Ectodermal cell (in vitro differentiated cells): ENCODE measurements at regions not wholly inside any gene's neighbourhood (a gene's known extent, or its start where the extent isn't known, plus 50 kb on each side); places are given as distances from the start of the nearest gene placed in this dataset.
"Not testable (repeated sequence)": the region's sequence is repeated elsewhere in the genome, so short reads cannot be mapped to it uniquely, and the experiment has no call there.

Source experiments
- H3K27ac ChIP-seq: 2 replicates; pipeline ENCODE4 v1.7.0; 2013; ENCODE audit warnings: mild to moderate bottlenecking, low read depth, low read length; ENCODE audit not compliant: insufficient read depth, poor library complexity, severe bottlenecking
- H3K27me3 ChIP-seq: 2 replicates; pipeline ENCODE4 v1.7.0; 2013; ENCODE audit warnings: mild to moderate bottlenecking, low read length; ENCODE audit not compliant: insufficient read depth, control insufficient read depth, poor library complexity, severe bottlenecking
- H3K36me3 ChIP-seq: one replicate; pipeline ENCODE4 v1.7.0; 2013; ENCODE audit warnings: low read length; ENCODE audit not compliant: control insufficient read depth, insufficient read depth
- H3K4me1 ChIP-seq: one replicate; pipeline ENCODE4 v1.7.0; 2013; ENCODE audit warnings: low read length; ENCODE audit not compliant: control insufficient read depth, insufficient read depth
- H3K4me3 ChIP-seq: 2 replicates; pipeline ENCODE4 v1.7.0; 2013; ENCODE audit warnings: low read depth, low read length, control low read depth; ENCODE audit not compliant: insufficient read depth
- H3K9me3 ChIP-seq: 2 replicates; pipeline ENCODE4 v1.7.0; 2013; ENCODE audit warnings: mild to moderate bottlenecking, low read length, moderate library complexity; ENCODE audit not compliant: control insufficient read depth
- WGBS, 2 experiments: methylation state at CpG; one replicate each; pipeline ENCODE4 v1.1.7; 2013; ENCODE audit warnings: missing lambda C conversion rate in 2 of 2; 5-methylcytosine and 5-hydroxymethylcytosine counted together

DNA sequence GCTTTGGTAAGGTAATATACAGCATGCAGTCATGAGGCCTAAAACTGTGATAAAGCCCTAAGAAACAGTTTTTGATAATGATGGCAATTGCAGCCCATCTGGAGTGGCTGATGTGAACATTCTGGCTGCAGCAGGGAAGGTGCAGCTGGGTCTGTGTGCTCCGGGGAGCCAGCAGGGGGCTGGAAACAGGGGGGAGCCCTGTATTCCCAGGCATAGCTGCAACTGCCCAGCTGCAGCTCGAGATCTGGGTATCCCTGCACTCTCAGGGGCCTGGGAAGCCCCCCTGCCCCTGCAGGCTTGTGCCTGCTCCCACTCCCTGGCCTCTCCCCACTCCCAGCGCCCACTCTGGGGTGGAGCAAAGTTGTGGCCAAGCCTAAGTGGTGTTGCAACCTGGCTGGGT lies 95.6 kb downstream of the RRAGB start:
- no peaks in the 10 kb centered on the region for H3K9me3 ChIP-seq
- H3K4me3 ChIP-seq, result no peak overlapping the region
- 72 to 80% methylated on average over 3 of the region's 3 CpGs for WGBS, 2 experiments
- H3K27ac ChIP-seq, result no peak overlapping the region
- no peaks in the 10 kb centered on the region for H3K4me1 ChIP-seq
- H3K36me3 ChIP-seq, result no peaks in the 10 kb centered on the region
- no peaks in the 10 kb centered on the region for H3K27me3 ChIP-seq

- Histone ChIP-seq H3K27me3 (no peaks in the 10 kb centered on the region), H3K4me3 (no peak overlapping the region)
Observed at GRCh38 chrX:55815546-55815945, 98.0 kb downstream of the RRAGB start.

GRCh38 chrX:55816023-55816422 lies 98.5 kb downstream of the RRAGB start:
- Histone ChIP-seq H3K4me3 (no peak overlapping the region), H3K27ac (no peak overlapping the region), H3K4me1 (no peaks in the 10 kb centered on the region), H3K9me3 (no peaks in the 10 kb centered on the region), H3K27me3 (no peaks in the 10 kb centered on the region), H3K36me3 (no peaks in the 10 kb centered on the region)
- 77 to 88% methylated on average over 2 of the region's 2 CpGs for WGBS, 2 experiments

More at GRCh38 chrX:55815546-55815945, 98.0 kb downstream of the RRAGB start:
- Histone ChIP-seq H3K27ac (no peak overlapping the region), H3K4me1 (no peaks in the 10 kb centered on the region), H3K9me3 (no peaks in the 10 kb centered on the region), H3K36me3 (no peaks in the 10 kb centered on the region)

DNA sequence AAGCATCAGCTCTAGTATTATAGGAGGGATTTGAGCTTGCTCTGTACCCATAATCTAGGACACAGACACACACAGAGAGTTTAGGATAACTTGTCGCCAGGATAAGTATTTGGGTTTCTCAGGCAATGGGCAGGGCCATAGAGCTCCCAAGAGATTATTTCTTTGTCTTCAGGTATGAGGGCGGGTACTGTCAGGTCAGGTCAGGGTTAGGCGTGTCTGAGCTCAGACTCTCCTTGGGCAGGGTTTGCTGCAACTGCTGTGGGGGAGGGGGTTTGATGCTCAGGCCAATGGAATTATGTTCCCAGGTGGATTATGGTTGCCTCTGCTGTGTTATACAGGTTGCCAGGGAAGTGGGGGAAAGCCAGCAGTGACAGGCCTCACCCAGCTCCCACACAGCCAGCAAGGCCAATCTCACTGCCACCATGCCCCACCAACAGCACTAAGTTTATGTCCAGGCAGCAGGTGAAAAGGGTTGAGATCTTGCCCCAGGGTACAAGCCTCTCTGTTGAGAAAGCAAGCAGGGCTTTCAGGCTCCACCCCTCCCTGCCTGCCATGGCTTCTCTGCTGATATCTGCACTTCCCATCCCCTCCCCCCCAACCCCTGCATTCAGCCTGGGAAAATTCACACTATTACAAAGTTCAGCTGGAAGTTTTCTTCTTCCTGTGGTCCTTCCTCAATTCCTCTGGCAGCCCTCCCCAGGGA lies 101.3 kb downstream of the RRAGB start:
- Histone ChIP-seq H3K9me3 (no peaks in the 10 kb centered on the region), H3K4me1 (no peaks in the 10 kb centered on the region), H3K4me3 (no peak overlapping the region), H3K27me3 (no peaks in the 10 kb centered on the region), H3K36me3 (no peaks in the 10 kb centered on the region), H3K27ac (no peak overlapping the region)
- WGBS, 2 experiments, result 76 to 82% methylated on average over 2 to 3 of the region's 3 CpGs

- H3K9me3 ChIP-seq, result no peaks in the 10 kb centered on the region
- H3K4me3 ChIP-seq, result no peak overlapping the region
- 88 to 91% methylated on average over 2 of the region's 2 CpGs for WGBS, 2 experiments
- H3K36me3 ChIP-seq, result no peaks in the 10 kb centered on the region
- no peaks in the 10 kb centered on the region for H3K27me3 ChIP-seq
- no peak overlapping the region for H3K27ac ChIP-seq
- no peaks in the 10 kb centered on the region for H3K4me1 ChIP-seq
Observed at GRCh38 chrX:55839485-55839884, 121.9 kb downstream of the RRAGB start.

GRCh38 chrX:55841962-55842752 lies 124.6 kb downstream of the RRAGB start:
- no peaks in the 10 kb centered on the region for H3K9me3 ChIP-seq
- H3K27me3 ChIP-seq, result no peaks in the 10 kb centered on the region
- no peaks in the 10 kb centered on the region for H3K4me1 ChIP-seq
- H3K27ac ChIP-seq, result no peak overlapping the region
- H3K4me3 ChIP-seq, result no peak overlapping the region
- 89 to 91% methylated on average over 4 of the region's 4 CpGs for WGBS, 2 experiments
- H3K36me3 ChIP-seq, result no peaks in the 10 kb centered on the region

DNA sequence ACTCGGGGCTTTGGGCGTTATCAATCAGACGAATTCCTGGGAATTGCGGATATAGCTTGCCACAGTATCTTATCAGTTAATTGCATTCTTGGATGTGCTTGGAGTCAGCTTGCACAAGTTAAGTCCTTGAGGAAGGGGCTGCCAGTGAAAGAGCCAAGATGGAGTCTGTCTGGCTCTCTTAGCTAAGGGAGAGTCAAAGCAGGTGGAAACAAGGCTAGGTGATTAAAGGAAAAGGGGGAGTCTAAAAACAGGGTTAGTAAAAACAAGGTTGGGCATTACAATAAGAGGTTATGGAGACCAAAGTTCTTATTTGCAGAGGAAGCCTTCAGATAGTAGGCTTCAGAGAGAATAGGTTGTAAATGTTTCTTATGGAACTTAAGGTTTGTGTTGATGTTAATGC lies 149.2 kb downstream of the RRAGB start:
- H3K27me3 ChIP-seq, H3K4me3 ChIP-seq, H3K36me3 ChIP-seq, H3K4me1 ChIP-seq, H3K27ac ChIP-seq, H3K9me3 ChIP-seq: not testable (repeated sequence)
- WGBS, 2 experiments, result 97 to 98% methylated on average over 4 of the region's 4 CpGs

- Histone ChIP-seq H3K9me3 (no peaks in the 10 kb centered on the region), H3K27ac (no peak overlapping the region), H3K4me3 (no peak overlapping the region), H3K4me1 (no peaks in the 10 kb centered on the region), H3K36me3 (no peaks in the 10 kb centered on the region), H3K27me3 (no peaks in the 10 kb centered on the region)
- WGBS, 2 experiments, result 89 to 100% methylated on average over 1 of the region's 1 CpG
Observed at GRCh38 chrX:55867181-55867651, 149.7 kb downstream of the RRAGB start.

DNA sequence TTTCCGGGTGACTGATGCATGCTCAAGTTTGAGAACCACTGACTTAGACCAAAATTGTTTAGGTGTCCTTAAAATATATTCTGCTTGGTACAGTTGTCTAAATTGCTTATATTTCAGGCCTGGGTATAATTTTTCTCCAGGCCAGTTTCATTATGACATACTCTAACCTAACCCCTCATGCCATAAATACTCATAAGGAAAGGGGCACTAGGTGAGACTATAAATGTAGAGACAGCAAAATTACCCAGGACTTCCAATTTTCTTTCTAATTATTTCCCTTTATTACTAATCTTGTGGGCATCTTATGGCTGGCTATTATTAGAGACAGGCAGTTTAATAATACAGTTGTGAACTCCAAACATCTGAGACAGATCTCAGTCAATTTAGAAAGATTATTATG lies 150.2 kb downstream of the RRAGB start:
- H3K9me3 ChIP-seq, result no peaks in the 10 kb centered on the region
- no peak overlapping the region for H3K4me3 ChIP-seq
- H3K27me3 ChIP-seq, result no peaks in the 10 kb centered on the region
- no peaks in the 10 kb centered on the region for H3K4me1 ChIP-seq
- 83 to 92% methylated on average over 1 of the region's 1 CpG for WGBS, 2 experiments
- no peaks in the 10 kb centered on the region for H3K36me3 ChIP-seq
- H3K27ac ChIP-seq, result no peak overlapping the region

GRCh38 chrX:55874807-55875206 lies 157.3 kb downstream of the RRAGB start:
- Histone ChIP-seq H3K27me3 (no peaks in the 10 kb centered on the region), H3K4me1 (no peaks in the 10 kb centered on the region), H3K27ac (no peak overlapping the region), H3K4me3 (no peak overlapping the region), H3K9me3 (no peaks in the 10 kb centered on the region), H3K36me3 (no peaks in the 10 kb centered on the region)
